ENCODE measurements at regions not wholly inside any gene's neighbourhood (a gene's known extent, or its start where the extent isn't known, plus 50 kb on each side); places are given as distances from the start of the nearest gene placed in this dataset.

DNA sequence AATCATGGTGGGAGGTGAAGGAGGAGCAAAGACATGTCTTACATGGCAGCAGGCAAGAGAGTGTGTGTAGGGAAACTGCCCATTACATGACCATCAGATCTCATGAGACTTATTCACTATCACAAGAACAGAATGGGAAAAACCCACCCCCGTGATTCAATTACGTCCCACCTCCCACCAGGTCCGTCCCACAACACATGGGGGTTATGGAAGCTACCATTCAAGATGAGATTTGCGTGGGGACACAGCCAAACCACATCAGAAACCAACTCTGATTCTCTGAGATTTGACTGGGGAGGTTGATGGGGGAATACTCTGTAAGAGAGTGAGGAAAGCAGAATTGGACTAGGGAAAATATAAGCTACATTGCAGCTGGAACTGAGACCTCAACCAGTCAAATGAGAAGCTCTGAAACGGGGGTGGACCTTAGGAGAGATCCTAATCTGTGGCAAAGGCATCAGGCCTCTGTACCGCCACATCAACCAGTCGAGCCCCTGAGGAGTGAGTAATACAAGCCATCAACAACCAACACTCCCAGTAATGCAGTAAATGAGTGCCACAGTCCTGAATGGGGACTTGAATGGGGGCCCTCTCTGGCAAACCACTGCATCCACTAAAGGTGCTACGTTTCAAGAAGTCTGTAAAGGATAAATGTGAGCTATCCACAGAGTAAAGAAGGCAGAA lies 207.9 kb upstream of the GADL1 start:
- H2AFZ ChIP-seq (ENCODE audit: low read length): no peak overlapping the region
- no CpG with 5 or more reads among the region's 8 CpGs for WGBS (ENCODE audit: extremely low coverage, insufficient read length, low lambda C conversion rate)
- no peaks in the 10 kb centered on the region for H3K79me2 ChIP-seq (ENCODE audit: insufficient read depth, low read length)
- no peak overlapping the region for H3K27ac Mint-ChIP-seq
- no peaks in the 10 kb centered on the region for H3K27me3 ChIP-seq (ENCODE audit: insufficient read depth, low read length)
- H3K27me3 Mint-ChIP-seq (ENCODE audit: low read depth): no peaks in the 10 kb centered on the region; the same call in 1 of the 2 replicates
- no peak overlapping the region for H4K5ac ChIP-seq (ENCODE audit: insufficient read length, low read depth, low read length)
- H3K4me1 ChIP-seq (ENCODE audit: insufficient read depth, low read length): no peaks in the 10 kb centered on the region
- H3K14ac ChIP-seq (ENCODE audit: insufficient read depth, low read length): no peak overlapping the region
- H3K4me1 Mint-ChIP-seq: peaks cover 8 to 15% of the 10 kb centered on the region in 2 experiments
- no peak overlapping the region for H3K23ac ChIP-seq (ENCODE audit: insufficient read length, low read depth, low read length)
- H2AK5ac ChIP-seq (ENCODE audit: insufficient read length, low read length): no peak overlapping the region
- H3K36me3 Mint-ChIP-seq (ENCODE audit: insufficient read depth in 1 of 3, low read depth in 3 of 3): peaks cover 0 to 9% (median 6%) of the 10 kb centered on the region in 3 experiments; a peak in 5 of 7 replicates
- no peak overlapping the region for H2BK20ac ChIP-seq (ENCODE audit: low read depth, low read length, poor library complexity, severe bottlenecking)
- H2BK15ac ChIP-seq (ENCODE audit: low read depth, low read length): no peak overlapping the region
- no peaks in the 10 kb centered on the region for H3K79me1 ChIP-seq (ENCODE audit: insufficient read depth, low read depth, low read length, poor library complexity, severe bottlenecking)
- no peak overlapping the region for H3K56ac ChIP-seq (ENCODE audit: insufficient read length, low read depth, low read length)
- H3K18ac ChIP-seq (ENCODE audit: insufficient read length, low read depth, low read length): no peak overlapping the region
- H3K9me3 ChIP-seq (ENCODE audit: control insufficient read depth, low read depth, low read length): no peaks in the 10 kb centered on the region
- H3K27ac ChIP-seq (ENCODE audit: insufficient read length, low read depth, low read length): no peak overlapping the region
- no peaks in the 10 kb centered on the region for H3K23me2 ChIP-seq (ENCODE audit: insufficient read length, low read depth, low read length, poor library complexity, severe bottlenecking)
- no peak overlapping the region for H4K8ac ChIP-seq (replicated peaks; ENCODE audit: insufficient read length, low read depth, low read length)
- no peak overlapping the region for H3K4ac ChIP-seq (ENCODE audit: low read depth, low read length)
- H3K9ac ChIP-seq (ENCODE audit: extremely low read depth, insufficient read length, low read length): no peak overlapping the region
- peaks cover 10% of the 10 kb centered on the region in 2 experiments; a peak in 4 of 5 replicates for H3K9me3 Mint-ChIP-seq
- TF ChIP-seq, protein P1, sequence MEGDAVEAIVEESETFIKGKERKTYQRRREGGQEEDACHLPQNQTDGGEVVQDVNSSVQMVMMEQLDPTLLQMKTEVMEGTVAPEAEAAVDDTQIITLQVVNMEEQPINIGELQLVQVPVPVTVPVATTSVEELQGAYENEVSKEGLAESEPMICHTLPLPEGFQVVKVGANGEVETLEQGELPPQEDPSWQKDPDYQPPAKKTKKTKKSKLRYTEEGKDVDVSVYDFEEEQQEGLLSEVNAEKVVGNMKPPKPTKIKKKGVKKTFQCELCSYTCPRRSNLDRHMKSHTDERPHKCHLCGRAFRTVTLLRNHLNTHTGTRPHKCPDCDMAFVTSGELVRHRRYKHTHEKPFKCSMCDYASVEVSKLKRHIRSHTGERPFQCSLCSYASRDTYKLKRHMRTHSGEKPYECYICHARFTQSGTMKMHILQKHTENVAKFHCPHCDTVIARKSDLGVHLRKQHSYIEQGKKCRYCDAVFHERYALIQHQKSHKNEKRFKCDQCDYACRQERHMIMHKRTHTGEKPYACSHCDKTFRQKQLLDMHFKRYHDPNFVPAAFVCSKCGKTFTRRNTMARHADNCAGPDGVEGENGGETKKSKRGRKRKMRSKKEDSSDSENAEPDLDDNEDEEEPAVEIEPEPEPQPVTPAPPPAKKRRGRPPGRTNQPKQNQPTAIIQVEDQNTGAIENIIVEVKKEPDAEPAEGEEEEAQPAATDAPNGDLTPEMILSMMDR (conservative IDR thresholded peaks at IDR 0.05): no peak
- H3K4me3 Mint-ChIP-seq: no peak overlapping the region
- DNase-seq: no peak
- H4K91ac ChIP-seq (ENCODE audit: insufficient read length, low read depth, low read length): no peak overlapping the region
- H2BK12ac ChIP-seq (ENCODE audit: insufficient read length, low read depth, low read length): no peak overlapping the region
- H2BK5ac ChIP-seq (ENCODE audit: insufficient read length, low read length): no peak overlapping the region
- no peak overlapping the region for H3K4me2 ChIP-seq (ENCODE audit: insufficient read depth, insufficient read length, low read length)
- H3T11ph ChIP-seq (ENCODE audit: low read length): no peak overlapping the region
- H2BK120ac ChIP-seq (ENCODE audit: low read depth, low read length, poor library complexity, severe bottlenecking): no peak overlapping the region
- no peaks in the 10 kb centered on the region for H4K20me1 ChIP-seq (ENCODE audit: control insufficient read depth, insufficient read depth, insufficient read length)
